Stimulated activated CD4-positive, alpha-beta T cell treated with anti-CD3 and anti-CD28 coated beads, Interleukin-1b, Interleukin-23, amount 100 ng/mL, for 48 hours (primary cell): ENCODE measurements at regions not wholly inside any gene's neighbourhood (a gene's known extent, or its start where the extent isn't known, plus 50 kb on each side); places are given as distances from the start of the nearest gene placed in this dataset.
"Not testable (repeated sequence)": the region's sequence is repeated elsewhere in the genome, so short reads cannot be mapped to it uniquely, and the experiment has no call there.

ENCODE experiments used
- DNase-seq: peaks from one replicate; pipeline ENCODE4 v3.0.0-alpha.2; 2020

- no peak for DNase-seq
Measured at GRCh38 chr11:109480251-109480650, 58.3 kb downstream of the C11orf87 start.

- no peak for DNase-seq
Measured at GRCh38 chr11:109486129-109486528, 64.1 kb downstream of the C11orf87 start.

- no peak for DNase-seq
Measured at GRCh38 chr11:109490953-109491635, 69.1 kb downstream of the C11orf87 start.

- no peak for DNase-seq
Measured at GRCh38 chr11:109506115-109506514, 84.1 kb downstream of the C11orf87 start.

DNA sequence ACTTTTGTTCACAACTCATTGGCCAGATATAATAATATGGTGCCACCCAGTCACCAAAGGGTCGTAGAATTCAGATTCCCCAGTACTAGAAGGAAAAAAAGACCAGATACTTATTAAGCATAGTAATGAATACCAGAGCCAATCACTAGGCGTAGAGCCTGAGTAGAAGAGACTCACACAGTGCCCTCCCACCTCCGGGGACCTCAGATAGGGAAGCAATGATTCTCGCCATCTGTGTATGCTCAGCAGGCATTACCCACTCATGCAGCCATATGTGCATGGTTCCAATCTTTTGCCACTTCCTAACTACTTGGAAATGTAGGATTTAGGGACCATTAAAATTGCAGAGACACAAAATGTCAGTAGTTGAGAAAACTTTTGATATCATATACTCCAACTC is 85.3 kb downstream of the C11orf87 start:
- no peak for DNase-seq

DNA sequence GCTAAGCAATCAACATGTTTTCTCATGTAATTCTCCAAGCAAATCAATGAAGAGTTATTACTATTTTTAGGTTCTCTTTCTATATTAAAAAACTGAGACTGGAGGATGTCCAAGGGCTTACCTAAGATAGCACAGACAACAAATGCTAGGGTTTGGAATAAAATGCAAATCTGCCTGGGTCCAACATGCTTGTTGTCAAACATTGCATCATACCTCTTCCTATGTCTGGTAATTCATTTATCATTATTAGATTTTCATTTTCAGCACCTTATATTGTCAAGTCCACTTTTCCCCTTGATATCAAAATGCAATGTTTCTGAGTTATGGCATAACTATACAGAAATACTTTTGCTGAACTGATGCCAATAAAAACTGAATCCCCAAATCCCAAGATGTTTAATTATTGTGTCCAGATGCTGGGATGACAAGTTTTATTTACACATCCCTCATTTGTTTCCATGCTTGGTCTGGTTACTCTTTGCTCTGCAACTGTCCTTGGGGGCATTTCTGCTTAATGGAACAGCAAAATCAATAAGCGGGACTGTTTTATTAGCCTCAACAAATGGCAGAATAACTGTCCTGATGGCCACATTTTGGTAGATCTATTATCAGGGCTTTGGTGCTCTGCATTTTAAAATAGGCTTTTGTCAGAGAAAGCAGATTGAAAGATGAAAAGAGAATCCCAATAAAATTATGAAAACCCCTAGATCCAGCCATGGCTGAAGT is 86.0 kb downstream of the C11orf87 start:
- no peak for DNase-seq

GRCh38 chr11:109508943-109509342 is 87.0 kb downstream of the C11orf87 start:
- no peak for DNase-seq

DNA sequence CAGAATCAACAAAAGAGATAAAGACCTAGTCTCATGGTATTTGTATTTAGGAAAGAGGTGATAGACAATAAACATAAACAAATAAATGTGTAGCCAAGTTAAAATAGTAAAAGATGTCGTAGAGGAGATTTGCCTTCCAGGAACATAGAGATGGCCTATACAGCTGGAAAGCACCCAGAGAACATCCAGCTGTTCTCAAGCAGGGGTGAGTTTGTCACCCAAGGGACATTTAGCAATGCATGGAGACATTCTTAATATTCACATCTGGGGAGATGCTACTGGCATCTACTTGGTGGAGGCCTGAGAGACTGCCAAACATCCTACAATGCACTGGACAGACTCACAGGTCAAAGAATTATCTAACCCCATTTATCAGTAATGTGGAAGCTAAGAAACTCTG is 88.3 kb downstream of the C11orf87 start:
- no peak for DNase-seq

DNA sequence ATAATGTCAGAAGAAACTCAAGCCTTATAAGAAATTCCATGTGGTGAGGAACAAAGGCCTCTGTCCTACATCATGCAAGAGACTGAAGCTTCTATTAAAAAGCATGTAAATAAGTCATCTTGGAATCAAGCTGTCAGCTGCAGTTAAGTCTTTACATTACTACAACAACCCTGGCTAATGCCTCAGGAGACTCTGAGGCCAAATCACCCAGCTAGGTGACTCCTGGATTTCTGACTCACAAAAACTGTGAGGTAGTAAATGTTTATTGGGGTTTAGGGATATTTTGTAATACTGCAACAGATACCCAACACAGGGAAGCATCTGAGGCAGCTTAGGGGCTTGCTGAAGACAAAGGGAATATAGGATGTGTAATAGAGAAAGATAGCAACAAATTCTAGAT is 89.6 kb downstream of the C11orf87 start:
- DNase-seq, result no peak

GRCh38 chr11:109512249-109512648 is 90.3 kb downstream of the C11orf87 start:
- no peak for DNase-seq

GRCh38 chr11:109512680-109513079 is 90.7 kb downstream of the C11orf87 start:
- DNase-seq, result no peak

DNA sequence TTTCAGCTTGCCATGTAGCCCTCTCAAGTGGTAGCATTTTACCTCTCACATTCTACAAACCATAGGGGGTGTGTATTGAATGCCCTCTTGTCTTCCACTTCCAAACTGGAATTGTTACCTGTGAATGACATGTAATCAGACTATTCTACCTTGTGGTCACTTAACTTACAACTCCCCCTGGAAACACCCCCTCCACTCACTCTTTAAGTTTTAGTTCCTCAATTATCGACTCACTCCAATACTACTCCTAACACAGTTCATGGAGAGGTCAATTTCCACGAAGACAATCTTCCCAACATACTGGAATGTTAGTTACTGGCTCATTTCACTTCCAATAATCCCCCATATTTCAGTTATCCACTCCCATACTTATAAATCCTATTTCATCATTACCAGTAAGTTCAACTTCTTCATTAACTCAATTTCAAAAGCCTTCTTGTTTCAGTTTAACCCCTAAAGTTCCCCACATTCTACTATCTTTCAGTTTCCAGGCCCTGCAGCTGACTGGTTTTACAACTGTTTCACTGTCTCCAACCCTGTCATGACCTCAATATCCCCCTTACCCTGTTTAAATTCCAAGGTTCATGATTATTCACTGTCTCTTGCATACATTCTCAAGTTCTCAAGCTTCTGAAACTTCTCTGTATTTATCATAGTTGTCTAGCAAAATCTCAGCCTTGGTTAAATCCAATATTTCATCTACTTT is 92.5 kb downstream of the C11orf87 start:
- DNase-seq, result no peak

- DNase-seq, result no peak
Measured at GRCh38 chr11:109519253-109519652, 97.3 kb downstream of the C11orf87 start.

DNA sequence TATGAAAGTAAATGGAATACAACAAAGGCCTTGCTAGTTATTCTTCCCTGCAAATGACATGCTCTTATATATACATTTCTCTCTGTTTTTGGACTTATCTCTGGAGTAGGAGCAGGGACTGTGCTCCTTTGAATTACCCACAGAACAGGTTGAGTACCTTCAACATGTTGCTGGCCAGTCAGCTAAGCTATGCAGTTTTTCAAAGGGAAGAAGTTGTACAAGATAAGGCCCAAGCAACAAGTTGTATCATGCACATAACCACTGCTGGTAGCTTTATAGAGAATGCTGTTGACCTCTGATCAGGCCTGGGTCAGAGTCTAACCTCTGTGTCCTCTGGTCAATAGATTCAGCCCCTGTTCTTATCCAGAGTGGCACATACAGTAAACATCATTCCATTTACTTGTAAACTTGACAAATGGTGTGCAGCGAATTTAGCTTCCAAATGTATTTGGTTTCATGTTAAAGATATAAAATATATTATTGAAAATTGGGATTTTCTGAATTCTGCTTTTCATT is 99.6 kb downstream of the C11orf87 start:
- DNase-seq, result no peak

- DNase-seq, result no peak
Measured at GRCh38 chr11:109522116-109522755, 100.2 kb downstream of the C11orf87 start.

GRCh38 chr11:109525636-109526035 is 103.6 kb downstream of the C11orf87 start:
- DNase-seq, result not testable (repeated sequence)

- no peak for DNase-seq
Measured at GRCh38 chr11:109526061-109526460, 104.1 kb downstream of the C11orf87 start.

DNA sequence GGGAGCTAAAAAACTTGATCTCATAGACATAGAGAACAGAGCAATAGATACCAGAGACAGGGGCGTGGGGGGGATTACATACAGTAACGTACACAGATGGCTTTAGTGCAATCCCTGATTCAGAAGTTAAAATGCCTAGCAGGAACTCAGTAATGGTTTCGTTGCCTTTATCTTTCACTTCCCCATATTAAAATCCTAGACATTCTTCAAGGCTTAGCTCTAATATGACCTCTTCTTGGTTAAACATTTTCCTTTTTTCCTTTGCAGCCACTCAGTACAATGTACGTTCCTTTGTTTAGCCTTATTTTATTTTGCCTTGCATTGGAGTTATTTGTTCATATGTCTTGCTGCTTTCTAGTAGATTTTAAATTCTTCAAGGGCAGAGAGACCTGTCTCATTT is 104.9 kb downstream of the C11orf87 start:
- DNase-seq, result no peak

DNA sequence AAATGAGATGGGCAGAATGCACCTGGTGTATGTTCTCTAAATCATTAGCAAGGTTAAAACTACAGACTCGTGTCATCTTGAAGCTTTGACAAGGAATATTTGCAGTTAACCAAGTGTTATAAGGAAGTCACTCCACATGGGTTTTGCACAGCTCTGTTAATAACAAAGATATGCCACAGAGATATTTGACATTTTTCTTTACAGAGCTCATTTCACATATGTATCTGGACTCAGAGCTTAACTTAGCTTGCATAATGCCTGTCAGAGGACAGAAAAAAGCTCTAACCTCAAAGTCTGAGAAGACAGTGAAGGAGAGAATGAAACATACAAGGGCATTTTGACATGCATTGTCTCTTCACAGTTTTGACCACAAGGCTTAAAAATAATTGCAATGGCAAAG is 105.5 kb downstream of the C11orf87 start:
- DNase-seq, result no peak

DNA sequence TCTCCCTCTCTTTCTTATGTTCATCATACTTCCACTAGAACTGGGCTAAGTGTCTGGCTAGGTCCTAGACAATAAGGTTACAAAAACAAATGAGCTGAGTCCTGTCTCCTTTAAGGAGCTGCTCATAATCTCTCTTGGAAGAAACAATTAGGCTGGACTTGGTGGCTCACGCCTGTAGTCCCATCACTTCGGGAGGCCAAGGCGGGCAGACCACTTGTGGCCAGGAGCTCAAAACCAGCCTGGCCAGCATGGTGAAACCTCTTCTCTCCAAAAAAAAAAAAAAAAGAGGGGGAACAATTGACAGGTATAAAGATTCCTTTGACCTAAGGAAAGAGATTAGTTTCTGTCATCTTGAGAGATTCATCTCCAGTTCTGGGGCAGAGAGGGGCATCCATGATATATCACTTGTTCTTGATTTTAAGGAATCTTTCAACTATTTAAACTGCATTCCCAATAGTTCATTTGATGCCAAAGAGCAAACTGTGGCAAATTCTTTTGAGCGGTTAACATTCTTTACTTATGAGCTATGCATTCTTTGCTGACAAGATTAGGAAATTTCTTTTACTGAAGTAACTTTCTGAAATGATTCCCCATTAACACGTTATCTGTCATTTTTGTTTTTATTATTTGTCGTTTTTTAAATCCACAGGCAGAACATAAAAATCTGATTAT is 125.5 kb downstream of the C11orf87 start:
- DNase-seq, result no peak

DNA sequence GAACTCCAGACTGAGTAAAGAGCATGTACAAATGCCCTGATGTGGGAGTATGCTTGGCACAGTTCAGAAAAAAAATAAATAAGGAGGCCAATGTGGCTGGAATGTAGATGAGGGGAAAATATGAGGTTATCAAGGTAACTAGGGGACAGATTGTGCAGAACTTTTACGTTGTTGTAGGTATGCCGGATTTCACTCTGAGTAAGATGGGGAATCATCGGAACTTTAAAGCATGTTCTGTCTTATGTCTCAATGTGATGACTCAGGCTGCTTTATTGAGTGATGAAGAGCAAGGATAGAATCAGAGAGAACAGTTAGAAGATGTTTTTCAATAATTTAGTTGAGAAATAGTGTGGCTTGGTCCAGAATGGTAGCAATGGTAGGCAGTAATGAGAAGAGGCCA is 130.4 kb downstream of the C11orf87 start:
- no peak for DNase-seq

- DNase-seq, result no peak
Measured at GRCh38 chr11:109553284-109553683, 131.3 kb downstream of the C11orf87 start.

- no peak for DNase-seq
Measured at GRCh38 chr11:109554951-109555350, 133.0 kb downstream of the C11orf87 start.
